ENCODE measurements at regions not wholly inside any gene's neighbourhood (a gene's known extent, or its start where the extent isn't known, plus 50 kb on each side); places are given as distances from the start of the nearest gene placed in this dataset.

- H3K9me3 Mint-ChIP-seq = no peaks in the 10 kb centered on the region
- H3K4me1 Mint-ChIP-seq (ENCODE audit: low read depth) = peaks cover 7% of the 10 kb centered on the region
- H3K27ac Mint-ChIP-seq = no peak overlapping the region
- intact Hi-C loops (cut with micrococcal nuclease) = no loop called here
- peaks cover 11% of the 10 kb centered on the region for H3K27me3 Mint-ChIP-seq (ENCODE audit: insufficient read depth)
- no peak for DNase-seq (ENCODE audit: low spot score)
- no peak overlapping the region for H3K4me3 Mint-ChIP-seq
- H3K36me3 Mint-ChIP-seq (ENCODE audit: low read depth) = no peaks in the 10 kb centered on the region
Observed at GRCh38 chr14:25136811-25137210, 86.9 kb upstream of the STXBP6 start.

- Mint-ChIP-seq H3K27ac (no peak overlapping the region), H3K4me3 (no peak overlapping the region), H3K9me3 (no peaks in the 10 kb centered on the region), H3K4me1 (ENCODE audit: low read depth) (peaks cover 7% of the 10 kb centered on the region), H3K27me3 (ENCODE audit: insufficient read depth) (peaks cover 15% of the 10 kb centered on the region), H3K36me3 (ENCODE audit: low read depth) (no peaks in the 10 kb centered on the region)
- DNase-seq (ENCODE audit: low spot score) = no peak
- intact Hi-C loops (cut with micrococcal nuclease) = loop anchor here (5.0 kb wide), 1 partner anchor 652 kb away; no protein-coding TSS in a partner anchor
Observed at GRCh38 chr14:25134184-25134583, 84.2 kb upstream of the STXBP6 start.

DNA sequence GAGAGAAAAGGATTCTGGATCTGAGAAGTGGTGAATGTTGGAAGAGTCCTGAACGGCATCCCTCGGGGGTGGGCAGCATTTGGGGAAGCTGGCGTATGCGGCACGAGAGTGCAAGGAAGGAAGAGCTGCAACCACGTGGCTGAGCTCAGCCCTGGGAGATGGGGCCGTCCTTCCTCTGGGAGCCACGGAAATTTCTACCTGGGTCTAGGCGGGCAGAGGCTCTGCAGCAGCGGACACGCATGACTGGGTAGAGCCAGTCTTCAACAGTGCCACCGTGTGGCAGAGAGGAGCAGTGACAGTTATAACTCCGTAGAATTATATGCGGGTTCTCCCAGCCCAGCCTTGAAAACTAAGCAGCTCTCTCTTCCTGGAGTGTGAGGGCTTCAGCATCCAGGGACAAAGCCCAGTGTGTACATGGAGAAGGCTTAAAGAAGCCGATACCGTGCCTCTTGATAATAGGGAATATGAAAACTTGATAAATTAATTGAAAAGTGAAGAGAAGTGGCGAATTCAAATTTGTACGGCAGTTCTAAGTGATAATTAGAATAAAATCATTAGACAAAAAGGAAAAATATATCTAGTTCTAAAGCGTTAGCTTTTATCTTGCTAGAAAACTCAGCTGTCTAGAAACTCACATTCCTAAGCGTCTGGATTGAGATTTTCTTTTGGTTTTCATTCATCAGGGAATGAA is 82.9 kb upstream of the STXBP6 start:
- Mint-ChIP-seq H3K36me3 (ENCODE audit: low read depth) (no peaks in the 10 kb centered on the region), H3K27me3 (ENCODE audit: insufficient read depth) (peaks cover 17% of the 10 kb centered on the region), H3K27ac (no peak overlapping the region), H3K4me3 (no peak overlapping the region), H3K9me3 (no peaks in the 10 kb centered on the region), H3K4me1 (ENCODE audit: low read depth) (peaks cover 7% of the 10 kb centered on the region)
- DNase-seq (ENCODE audit: low spot score) = peak; percentile 25
- intact Hi-C loops (cut with micrococcal nuclease) = loop anchor here (1.0 to 5.0 kb wide), 3 partner anchors 327 to 651 kb away; no protein-coding TSS in a partner anchor

DNA sequence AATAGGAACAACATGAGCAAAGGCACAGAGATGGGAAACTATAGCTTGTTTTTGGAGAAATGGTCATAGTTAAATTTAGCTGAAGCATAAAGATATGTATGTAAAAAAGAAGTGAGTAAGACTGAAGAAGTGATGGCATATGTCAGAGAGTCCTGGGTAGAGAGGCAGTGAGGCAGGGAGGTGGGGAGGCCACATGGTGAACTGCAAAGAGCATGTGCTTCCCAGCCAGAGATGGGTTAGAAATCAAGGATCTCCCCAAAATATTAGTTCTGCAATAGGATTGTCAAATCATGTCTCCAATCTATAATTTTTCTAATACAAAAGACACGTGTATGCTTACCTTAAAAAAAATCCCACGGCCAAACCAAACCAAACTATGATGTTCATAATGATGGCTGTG is 82.1 kb upstream of the STXBP6 start:
- H3K36me3 Mint-ChIP-seq (ENCODE audit: low read depth) = no peaks in the 10 kb centered on the region
- H3K4me1 Mint-ChIP-seq (ENCODE audit: low read depth) = peaks cover 7% of the 10 kb centered on the region
- peaks cover 17% of the 10 kb centered on the region for H3K27me3 Mint-ChIP-seq (ENCODE audit: insufficient read depth)
- intact Hi-C loops (cut with micrococcal nuclease) = loop anchor here (1.0 to 5.0 kb wide), 2 partner anchors 422 to 650 kb away; no protein-coding TSS in a partner anchor
- DNase-seq (ENCODE audit: low spot score) = no peak
- H3K27ac Mint-ChIP-seq = no peak overlapping the region
- no peaks in the 10 kb centered on the region for H3K9me3 Mint-ChIP-seq
- no peak overlapping the region for H3K4me3 Mint-ChIP-seq

GRCh38 chr14:25122843-25123242 is 72.9 kb upstream of the STXBP6 start:
- no peak for DNase-seq (ENCODE audit: low spot score)
- intact Hi-C loops (cut with micrococcal nuclease) = no loop called here
- no peak overlapping the region for H3K27ac Mint-ChIP-seq
- H3K36me3 Mint-ChIP-seq (ENCODE audit: low read depth) = no peaks in the 10 kb centered on the region
- no peak overlapping the region for H3K4me3 Mint-ChIP-seq
- H3K9me3 Mint-ChIP-seq = no peaks in the 10 kb centered on the region
- H3K27me3 Mint-ChIP-seq (ENCODE audit: insufficient read depth) = peaks cover under 1% of the 10 kb centered on the region
- no peaks in the 10 kb centered on the region for H3K4me1 Mint-ChIP-seq (ENCODE audit: low read depth)

GRCh38 chr14:25122211-25122610 is 72.3 kb upstream of the STXBP6 start:
- Mint-ChIP-seq H3K36me3 (ENCODE audit: low read depth) (no peaks in the 10 kb centered on the region), H3K27me3 (ENCODE audit: insufficient read depth) (no peaks in the 10 kb centered on the region), H3K27ac (no peak overlapping the region), H3K4me1 (ENCODE audit: low read depth) (no peaks in the 10 kb centered on the region), H3K9me3 (no peaks in the 10 kb centered on the region), H3K4me3 (no peak overlapping the region)
- intact Hi-C loops (cut with micrococcal nuclease) = no loop called here
- no peak for DNase-seq (ENCODE audit: low spot score)

DNA sequence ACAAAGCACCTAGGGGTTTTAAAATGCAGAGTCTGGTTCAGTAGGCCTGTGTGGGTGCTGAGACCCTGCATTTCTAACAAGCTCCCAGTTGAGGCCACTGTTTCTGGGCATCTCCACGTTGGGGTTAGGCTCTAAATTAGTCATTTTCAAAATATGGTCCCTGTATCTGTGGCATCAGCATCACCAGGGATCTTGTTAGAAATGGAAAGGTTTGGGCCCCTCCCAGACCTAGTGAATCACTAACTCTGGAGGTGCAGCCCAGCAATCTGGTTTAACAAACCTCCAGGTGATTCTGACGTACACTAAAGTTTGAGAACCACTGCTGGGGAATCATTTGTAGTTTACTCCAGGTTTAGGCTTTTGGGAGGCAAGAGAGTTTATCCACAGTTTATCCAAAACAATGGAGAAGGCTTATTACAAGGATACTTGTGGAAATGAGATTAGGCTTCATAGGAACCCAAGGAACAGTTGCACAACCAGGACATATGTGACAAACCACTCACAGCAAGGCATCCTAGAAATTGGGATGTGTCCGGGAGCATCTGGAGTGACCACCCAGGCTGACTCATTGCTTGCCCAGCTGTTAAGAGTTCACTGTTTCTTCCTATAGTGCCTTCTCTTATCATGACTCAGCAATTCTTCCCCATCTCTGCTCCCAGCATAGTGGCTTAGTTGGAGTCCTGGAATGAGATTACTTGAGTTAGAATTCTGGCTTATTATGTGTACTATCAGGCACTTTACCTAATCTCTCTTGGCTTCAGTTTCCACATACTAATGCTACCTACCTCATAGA is 71.6 kb upstream of the STXBP6 start:
- Mint-ChIP-seq H3K4me3 (no peak overlapping the region), H3K4me1 (ENCODE audit: low read depth) (no peaks in the 10 kb centered on the region), H3K36me3 (ENCODE audit: low read depth) (no peaks in the 10 kb centered on the region), H3K27ac (no peak overlapping the region), H3K27me3 (ENCODE audit: insufficient read depth) (no peaks in the 10 kb centered on the region), H3K9me3 (no peaks in the 10 kb centered on the region)
- no peak for DNase-seq (ENCODE audit: low spot score)
- intact Hi-C loops (cut with micrococcal nuclease) = no loop called here

- no peak overlapping the region for H3K4me3 Mint-ChIP-seq
- no peaks in the 10 kb centered on the region for H3K4me1 Mint-ChIP-seq (ENCODE audit: low read depth)
- intact Hi-C loops (cut with micrococcal nuclease) = no loop called here
- no peaks in the 10 kb centered on the region for H3K27me3 Mint-ChIP-seq (ENCODE audit: insufficient read depth)
- no peak for DNase-seq (ENCODE audit: low spot score)
- H3K27ac Mint-ChIP-seq = no peak overlapping the region
- H3K36me3 Mint-ChIP-seq (ENCODE audit: low read depth) = no peaks in the 10 kb centered on the region
- no peaks in the 10 kb centered on the region for H3K9me3 Mint-ChIP-seq
Observed at GRCh38 chr14:25120261-25120660, 70.3 kb upstream of the STXBP6 start.

GRCh38 chr14:25118671-25119070 is 68.7 kb upstream of the STXBP6 start:
- Mint-ChIP-seq H3K27ac (no peak overlapping the region), H3K36me3 (ENCODE audit: low read depth) (no peaks in the 10 kb centered on the region), H3K4me1 (ENCODE audit: low read depth) (no peaks in the 10 kb centered on the region), H3K27me3 (ENCODE audit: insufficient read depth) (peaks cover under 1% of the 10 kb centered on the region), H3K9me3 (no peaks in the 10 kb centered on the region), H3K4me3 (no peak overlapping the region)
- intact Hi-C loops (cut with micrococcal nuclease) = no loop called here
- DNase-seq (ENCODE audit: low spot score) = no peak

DNA sequence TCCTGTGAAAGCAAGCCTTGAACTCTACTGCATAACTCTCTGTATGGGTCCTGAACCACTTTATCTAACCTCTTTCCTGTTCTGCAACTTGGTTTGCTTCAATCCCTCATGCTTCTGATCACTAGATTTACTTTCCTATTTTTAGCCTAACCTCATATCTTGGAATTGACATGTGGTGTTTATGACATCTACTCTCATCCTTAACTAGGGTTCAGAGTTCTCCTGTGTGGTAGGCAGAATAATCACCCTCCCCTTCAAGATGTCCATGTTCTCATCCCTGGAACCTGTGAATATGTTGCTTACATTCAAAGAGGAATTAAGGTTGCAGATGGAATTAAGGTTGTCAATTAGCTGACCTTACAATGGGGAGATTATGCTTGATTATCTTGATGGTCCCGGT is 67.4 kb upstream of the STXBP6 start:
- no peaks in the 10 kb centered on the region for H3K9me3 Mint-ChIP-seq
- no peaks in the 10 kb centered on the region for H3K36me3 Mint-ChIP-seq (ENCODE audit: low read depth)
- no peaks in the 10 kb centered on the region for H3K4me1 Mint-ChIP-seq (ENCODE audit: low read depth)
- peaks cover 3% of the 10 kb centered on the region for H3K27me3 Mint-ChIP-seq (ENCODE audit: insufficient read depth)
- intact Hi-C loops (cut with micrococcal nuclease) = no loop called here
- H3K27ac Mint-ChIP-seq = no peak overlapping the region
- DNase-seq (ENCODE audit: low spot score) = no peak
- no peak overlapping the region for H3K4me3 Mint-ChIP-seq

GRCh38 chr14:25116607-25117006 is 66.7 kb upstream of the STXBP6 start:
- Mint-ChIP-seq H3K27ac (no peak overlapping the region), H3K4me1 (ENCODE audit: low read depth) (no peaks in the 10 kb centered on the region), H3K27me3 (ENCODE audit: insufficient read depth) (peaks cover 3% of the 10 kb centered on the region), H3K4me3 (no peak overlapping the region), H3K9me3 (no peaks in the 10 kb centered on the region), H3K36me3 (ENCODE audit: low read depth) (no peaks in the 10 kb centered on the region)
- no peak for DNase-seq (ENCODE audit: low spot score)
- intact Hi-C loops (cut with micrococcal nuclease) = no loop called here

DNA sequence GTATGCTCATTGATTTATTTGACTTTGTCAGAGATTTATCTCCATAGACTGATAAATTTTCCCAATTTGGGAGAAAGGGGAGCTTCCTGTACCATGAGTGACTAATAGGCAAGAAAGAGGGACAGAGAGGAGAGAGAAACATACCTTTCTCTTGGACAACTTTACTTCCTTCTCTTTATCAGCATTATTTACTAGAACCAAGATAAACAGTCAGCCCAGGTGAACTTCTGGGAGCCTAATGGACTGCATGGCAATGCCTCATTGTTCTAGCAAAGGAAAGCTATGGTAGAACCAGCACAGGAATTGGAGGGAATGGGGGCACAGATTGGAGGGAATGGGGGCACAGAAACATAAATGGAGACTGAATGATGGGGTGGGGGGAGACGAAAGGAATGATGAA is 63.4 kb upstream of the STXBP6 start:
- intact Hi-C loops (cut with micrococcal nuclease) = no loop called here
- Mint-ChIP-seq H3K36me3 (ENCODE audit: low read depth) (no peaks in the 10 kb centered on the region), H3K4me1 (ENCODE audit: low read depth) (no peaks in the 10 kb centered on the region), H3K27me3 (ENCODE audit: insufficient read depth) (peaks cover 3% of the 10 kb centered on the region), H3K9me3 (no peaks in the 10 kb centered on the region), H3K27ac (no peak overlapping the region), H3K4me3 (no peak overlapping the region)
- no peak for DNase-seq (ENCODE audit: low spot score)

DNA sequence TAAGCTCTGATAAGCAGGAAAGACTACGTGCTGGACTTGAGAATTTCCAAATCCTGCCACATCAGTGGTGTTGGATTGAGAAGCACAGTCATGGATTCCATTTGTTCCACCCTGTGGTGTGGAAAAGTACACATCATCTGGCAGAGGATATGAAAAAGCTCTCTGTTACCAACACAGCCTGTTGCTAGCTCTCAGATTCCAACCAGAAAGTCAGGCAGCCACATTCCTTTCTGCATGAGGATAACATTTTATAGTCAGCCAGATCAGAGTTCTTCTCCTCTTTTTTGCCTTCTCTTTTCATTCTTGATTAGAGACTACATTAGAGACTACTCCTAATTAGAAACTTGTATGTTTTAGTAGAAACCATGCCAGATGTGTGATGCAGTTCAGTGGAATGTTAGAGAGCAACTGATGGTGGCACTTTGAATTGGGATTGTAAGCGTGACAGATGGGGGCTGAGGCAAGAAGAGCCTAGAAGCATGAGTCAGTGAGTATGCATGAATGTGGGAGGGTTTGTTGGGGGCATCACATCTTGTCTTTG is 61.2 kb upstream of the STXBP6 start:
- no peaks in the 10 kb centered on the region for H3K9me3 Mint-ChIP-seq
- H3K4me1 Mint-ChIP-seq (ENCODE audit: low read depth) = no peaks in the 10 kb centered on the region
- H3K27ac Mint-ChIP-seq = no peak overlapping the region
- no peaks in the 10 kb centered on the region for H3K36me3 Mint-ChIP-seq (ENCODE audit: low read depth)
- peaks cover 3% of the 10 kb centered on the region for H3K27me3 Mint-ChIP-seq (ENCODE audit: insufficient read depth)
- intact Hi-C loops (cut with micrococcal nuclease) = no loop called here
- no peak for DNase-seq (ENCODE audit: low spot score)
- H3K4me3 Mint-ChIP-seq = no peak overlapping the region

All from activated T-helper 1 cell treated with anti-CD3 and anti-CD28 coated beads, Interleukin-12 subunit alpha, Interleukin-12 subunit beta, Interleukin-2, Interleukin-4 antibody, amounts not matched to agents 30 ng/mL and 10 ng/mL and 1 ng/mL, durations not matched to agents 14 hours and 24 hours and 36 hours (primary cell).